Sciatic nerve (tissue), 2 donors: ENCODE measurements at regions not wholly inside any gene's neighbourhood (a gene's known extent, or its start where the extent isn't known, plus 50 kb on each side); places are given as distances from the start of the nearest gene placed in this dataset.

Experiments used
- ATAC-seq: fragments of 200-7000 bp; cut with Tn5 transposase; one replicate; pipeline ENCODE4 v1.9.1; 2020; ENCODE audit warnings: mild to moderate bottlenecking, moderate library complexity
- DNase-seq: peaks from one replicate; pipeline ENCODE4 v3.0.0-alpha.2; 2020; ENCODE audit warnings: low spot score
- intact Hi-C: fragments of 100-400 bp; cut with DNase I; formaldehyde crosslinking; loops from one replicate; pipeline ENCODE4 v1.14.2; 2022
- donor health status: DM: no; HTN: no; CAD: no.
- donor health status: DM: no; HTN: no; CAD: no.

DNA sequence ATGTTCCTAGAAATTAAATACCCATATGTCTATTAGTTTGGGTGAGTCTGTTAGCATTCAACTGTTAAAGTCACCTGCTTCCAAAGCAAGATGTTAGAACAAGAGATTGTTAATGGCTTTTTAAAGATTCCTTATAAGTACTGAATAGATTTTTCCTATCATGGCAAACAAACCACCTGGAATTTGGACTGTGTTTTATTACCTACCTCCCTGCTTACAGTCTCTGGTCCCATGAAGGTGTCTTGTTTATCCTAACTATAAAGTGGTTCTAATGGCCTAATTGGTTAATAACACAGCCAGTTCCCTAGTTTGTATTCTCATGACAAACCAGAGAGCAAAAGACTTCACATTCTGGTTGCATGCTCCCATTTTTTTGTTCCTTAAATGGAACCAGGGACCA is 149.5 kb downstream of the PPP1R2C start:
- DNase-seq (no peak), ATAC-seq (no peak)
- intact Hi-C loops, result no loop called here

DNA sequence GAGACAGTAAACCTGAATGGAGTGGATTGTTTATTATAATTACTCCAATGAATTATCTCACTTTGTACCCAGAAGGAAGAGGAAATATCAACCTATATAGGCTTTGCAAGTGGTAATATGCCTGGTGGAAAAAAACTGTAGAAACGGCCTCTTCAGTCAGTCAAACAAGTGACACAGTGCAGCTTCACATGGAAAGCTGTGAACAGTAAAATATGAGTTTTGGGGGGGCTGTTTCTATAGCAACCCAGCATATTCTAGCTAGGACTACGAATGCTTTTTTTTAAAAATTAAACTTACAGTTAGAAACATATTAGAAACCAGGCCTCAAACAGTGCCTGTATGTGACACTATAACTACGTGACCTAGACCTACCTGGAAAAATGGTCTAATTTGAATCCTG is 150.1 kb downstream of the PPP1R2C start:
- intact Hi-C loops, result no loop called here
- ATAC-seq (no peak), DNase-seq (no peak)

DNA sequence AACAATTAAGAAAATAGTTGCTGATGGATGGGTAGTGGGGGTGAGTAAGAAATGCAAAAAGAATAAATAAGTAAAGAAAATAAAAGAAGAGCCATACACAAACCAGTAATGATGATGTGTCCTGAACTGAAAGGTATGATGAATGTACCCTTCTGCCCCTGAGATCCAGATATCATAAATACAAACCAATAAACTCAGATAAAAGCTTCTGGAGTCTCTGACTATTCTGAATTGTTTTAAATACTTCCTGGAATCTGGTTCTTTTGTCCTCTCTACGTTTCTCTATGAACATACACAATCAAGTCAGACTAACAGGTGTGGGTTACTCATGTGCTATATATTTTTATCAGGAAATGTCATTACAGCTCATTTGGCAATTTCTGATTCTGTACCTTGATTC is 153.4 kb downstream of the PPP1R2C start:
- DNase-seq (no peak), ATAC-seq (no peak)
- intact Hi-C loops, result no loop called here

DNA sequence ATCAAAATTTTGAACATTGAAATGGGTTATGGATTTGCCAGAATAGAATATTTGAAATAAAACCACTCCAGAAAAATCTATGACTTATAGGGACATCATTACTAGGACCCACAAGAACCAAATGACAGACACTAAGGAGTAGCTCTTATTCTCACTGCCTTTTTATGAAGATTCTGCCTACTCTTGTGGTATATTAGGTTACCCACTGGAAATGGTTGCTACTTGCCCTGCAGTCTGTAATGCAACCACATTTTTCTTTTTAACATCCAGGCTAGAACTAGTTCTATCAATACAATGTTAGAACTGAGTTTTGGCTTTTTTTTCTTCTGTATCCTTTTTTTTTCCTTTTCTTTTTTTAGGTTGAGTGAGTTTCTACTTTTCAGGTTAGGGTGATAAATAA is 158.9 kb downstream of the PPP1R2C start:
- DNase-seq, result no peak
- intact Hi-C loops, result no loop called here
- ATAC-seq, result no peak

DNA sequence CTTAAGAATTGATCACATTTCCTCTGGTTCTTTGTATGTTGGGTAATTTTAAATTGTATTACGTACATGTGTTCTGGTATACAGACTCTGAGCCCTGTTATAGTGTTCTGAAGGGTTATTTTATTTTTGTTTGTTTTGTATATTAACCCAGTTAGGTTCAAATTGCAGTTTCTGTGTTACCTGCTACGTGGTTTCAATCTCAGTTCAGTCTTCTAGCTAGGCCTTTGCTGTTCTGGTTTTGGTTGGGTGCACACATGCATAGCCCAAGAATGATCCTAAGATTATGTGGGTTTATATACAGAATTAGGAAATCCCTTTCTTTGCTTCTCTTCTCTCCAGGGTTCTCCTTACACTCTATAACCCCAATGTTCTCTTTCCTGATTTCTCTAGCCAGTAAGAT is 161.0 kb downstream of the PPP1R2C start:
- ATAC-seq (no peak), DNase-seq (no peak)
- intact Hi-C loops, result no loop called here

DNA sequence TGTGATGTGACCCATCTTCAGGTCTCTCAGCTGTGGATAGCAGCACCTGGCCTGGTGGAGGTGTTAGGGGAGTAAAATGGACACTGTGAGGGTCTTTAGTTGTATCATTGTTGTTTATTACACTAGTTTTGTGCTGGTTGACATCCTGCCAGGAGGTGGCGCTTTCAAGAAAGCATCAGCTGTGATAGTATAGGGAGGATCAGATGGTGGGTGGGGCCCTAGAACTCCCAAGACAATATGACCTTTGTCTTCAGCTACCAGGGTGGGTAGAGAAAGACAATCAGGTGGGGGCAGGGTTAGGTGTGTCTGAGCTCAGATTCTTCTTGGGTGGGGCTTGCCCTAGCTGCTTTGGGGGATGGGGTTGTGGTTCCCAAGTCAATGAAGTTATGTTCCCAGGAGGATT is 162.8 kb downstream of the PPP1R2C start:
- DNase-seq, result no peak
- no peak for ATAC-seq
- intact Hi-C loops, result no loop called here

DNA sequence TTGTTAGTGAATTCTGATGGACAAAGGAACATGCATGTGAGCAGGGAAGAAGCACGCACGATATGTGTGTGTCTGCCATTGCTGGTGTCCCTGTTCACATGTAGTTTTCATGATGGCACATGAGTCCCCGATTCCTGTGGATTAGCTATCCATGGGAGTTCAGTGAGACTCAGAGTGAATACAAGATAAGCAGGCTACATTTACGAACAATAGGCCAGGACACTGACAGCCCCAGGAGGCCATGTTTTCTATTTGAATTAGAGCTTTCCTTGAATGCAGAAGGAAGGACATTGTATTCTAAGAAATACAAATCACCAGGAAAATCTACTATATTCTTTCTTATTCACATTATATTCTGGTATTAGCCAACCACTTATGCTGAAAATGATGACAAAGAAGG is 171.4 kb downstream of the PPP1R2C start:
- DNase-seq (no peak), ATAC-seq (no peak)
- intact Hi-C loops, result no loop called here

DNA sequence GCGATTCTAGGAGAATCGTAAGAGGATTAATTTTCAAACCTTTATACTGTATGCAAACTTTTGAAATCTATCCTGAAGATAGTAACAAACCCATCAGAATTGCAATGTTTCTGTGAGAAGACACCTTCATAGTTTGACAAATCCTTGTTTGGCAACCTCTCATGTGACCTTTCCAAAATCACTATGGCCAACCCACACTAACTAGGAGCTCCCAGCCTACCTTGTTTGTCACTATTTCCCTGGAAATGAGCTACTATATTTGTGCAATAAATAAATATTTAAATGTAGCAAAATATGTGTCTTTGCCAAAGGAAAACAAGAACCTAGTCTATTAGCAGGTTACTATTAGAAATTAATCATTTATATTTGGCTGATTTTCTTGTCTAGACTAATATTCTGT is 173.7 kb downstream of the PPP1R2C start:
- ATAC-seq, result no peak
- intact Hi-C loops, result no loop called here
- DNase-seq, result no peak

DNA sequence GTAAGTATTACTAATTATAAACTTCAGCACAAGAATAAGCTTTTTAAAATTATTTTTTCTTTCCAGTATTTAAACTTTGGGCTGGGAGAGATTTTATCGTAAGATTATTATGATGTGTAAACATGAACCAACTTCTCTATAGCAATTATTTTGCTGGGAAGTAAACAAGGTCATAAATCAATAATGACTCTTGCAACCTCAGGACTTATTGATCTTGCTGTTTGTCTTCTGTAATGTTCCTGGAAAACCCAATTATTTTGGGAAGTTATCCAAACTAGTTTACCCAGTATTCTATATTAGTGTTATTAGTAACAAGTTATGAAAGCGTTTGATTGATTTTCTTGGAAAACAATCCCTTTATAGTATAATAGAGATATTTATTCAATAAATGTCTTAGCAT is 174.9 kb downstream of the PPP1R2C start:
- DNase-seq (no peak), ATAC-seq (no peak)
- intact Hi-C loops, result no loop called here

DNA sequence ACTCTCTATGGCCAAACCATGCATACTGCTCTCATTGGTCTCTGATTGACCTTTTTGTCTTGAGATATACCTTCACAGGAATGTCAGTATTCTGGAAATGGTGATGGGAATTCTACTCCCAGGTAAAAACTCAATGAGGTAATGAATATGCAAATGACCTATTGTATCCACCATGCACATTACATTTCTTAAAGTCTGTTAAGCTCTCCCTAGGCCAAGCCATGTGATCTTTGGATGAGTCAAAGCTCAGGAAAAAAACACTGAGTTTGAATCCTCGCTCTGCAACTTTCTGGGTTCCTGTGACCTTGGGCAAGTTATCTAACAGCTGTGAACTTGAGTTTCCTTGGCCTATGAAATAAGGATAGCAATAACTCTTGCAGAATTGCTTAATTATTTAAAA is 175.4 kb downstream of the PPP1R2C start:
- intact Hi-C loops, result no loop called here
- DNase-seq, result no peak
- no peak for ATAC-seq

DNA sequence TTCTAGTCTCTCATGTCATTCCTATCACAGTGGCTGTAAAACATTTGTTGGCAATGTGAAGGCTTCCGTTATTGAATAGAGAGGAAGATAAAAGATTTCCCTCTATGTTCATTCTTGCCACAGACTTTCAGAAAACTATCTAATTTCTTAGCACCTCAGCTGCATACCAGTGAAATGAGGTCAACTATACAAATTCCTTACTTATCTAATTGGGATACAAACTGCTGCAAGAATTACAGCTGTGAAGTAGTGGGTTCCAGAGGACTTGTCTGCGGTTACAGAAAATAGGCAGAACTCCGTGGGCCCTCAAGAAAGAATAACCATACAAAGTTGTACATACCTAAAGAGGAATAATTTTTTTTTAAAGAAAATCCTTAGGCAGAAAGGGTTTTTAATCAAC is 175.8 kb downstream of the PPP1R2C start:
- no peak for ATAC-seq
- intact Hi-C loops, result no loop called here
- no peak for DNase-seq

DNA sequence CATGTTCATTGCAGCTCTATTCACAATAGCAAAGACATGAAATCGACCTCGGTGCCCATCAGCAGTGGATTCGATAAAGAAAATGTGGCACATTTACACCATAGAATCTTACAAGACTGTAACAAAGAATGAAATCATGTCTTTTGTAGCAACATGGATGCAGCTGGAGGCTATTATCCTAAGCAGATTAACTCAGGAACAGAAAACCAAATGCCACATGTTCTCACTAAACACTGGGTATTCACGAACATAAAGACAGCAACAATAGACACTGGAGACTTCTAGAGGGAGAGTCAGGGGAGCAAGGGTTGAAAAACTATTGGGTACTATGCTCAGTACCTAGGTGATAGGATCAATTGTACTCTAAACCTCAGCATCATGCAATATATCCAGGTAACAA is 180.5 kb downstream of the PPP1R2C start:
- intact Hi-C loops, result no loop called here
- DNase-seq (no peak), ATAC-seq (no peak)

DNA sequence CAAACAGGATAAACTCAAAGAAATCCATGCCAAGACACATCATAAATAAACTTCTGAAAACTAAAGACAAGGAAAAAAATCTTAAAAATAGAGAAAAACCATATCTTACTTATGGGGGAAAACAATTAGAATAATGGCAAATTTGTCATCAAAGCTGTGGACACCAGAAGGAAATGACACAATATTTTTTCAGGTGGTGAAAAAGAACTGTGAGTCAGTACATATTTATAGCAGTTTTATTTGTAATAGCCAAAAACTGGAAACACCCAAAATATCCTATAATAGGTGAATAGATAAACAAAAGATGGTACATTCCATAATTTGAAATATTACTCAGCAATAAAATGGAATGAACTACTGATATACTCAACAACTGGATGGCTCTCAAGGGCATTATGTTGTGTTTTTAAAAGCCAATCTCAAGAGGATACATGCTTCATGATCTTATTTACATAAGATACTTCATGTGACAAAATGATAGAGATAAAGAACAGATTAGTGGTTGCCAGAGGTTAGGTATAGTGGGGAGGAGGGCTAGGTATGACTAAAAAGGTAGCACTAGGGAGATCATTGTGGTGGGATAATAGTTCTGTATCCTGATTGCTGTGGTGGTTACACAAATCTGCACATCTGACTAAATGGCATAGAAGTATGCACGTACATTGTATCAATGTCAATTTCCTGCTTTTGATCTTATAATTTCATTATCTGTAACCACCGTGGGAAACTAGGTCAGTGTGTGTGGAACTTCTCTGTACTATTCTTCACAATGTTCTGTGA is 191.9 kb downstream of the PPP1R2C start:
- intact Hi-C loops, result no loop called here
- ATAC-seq, result no peak
- DNase-seq, result no peak

DNA sequence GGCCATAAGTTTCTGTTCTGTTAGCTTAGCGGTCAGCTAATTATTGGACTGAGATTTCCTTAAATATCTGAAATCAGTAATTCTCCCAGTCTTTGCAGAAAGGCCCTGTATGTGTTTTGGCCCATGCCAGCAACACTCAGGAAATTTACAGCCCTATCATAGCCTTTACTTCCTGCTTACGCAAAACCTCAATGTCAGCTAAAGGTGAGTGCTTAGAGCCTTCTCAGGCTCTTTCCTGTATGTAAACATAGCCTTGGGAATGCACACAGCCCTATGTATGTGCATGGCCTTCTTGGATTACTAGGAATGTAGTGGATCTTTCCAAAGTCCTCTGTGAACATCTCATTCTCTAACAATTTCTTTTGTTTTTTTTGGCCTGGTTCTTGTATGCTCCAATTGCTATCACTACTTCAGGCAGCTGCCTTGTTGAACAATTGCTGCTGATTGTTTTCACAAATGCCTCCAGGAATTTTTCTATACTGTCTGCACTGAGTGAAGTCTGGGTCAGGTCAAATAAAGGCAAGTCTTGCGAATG is 200.0 kb downstream of the PPP1R2C start:
- intact Hi-C loops, result no loop called here
- DNase-seq (no peak), ATAC-seq (no peak)

DNA sequence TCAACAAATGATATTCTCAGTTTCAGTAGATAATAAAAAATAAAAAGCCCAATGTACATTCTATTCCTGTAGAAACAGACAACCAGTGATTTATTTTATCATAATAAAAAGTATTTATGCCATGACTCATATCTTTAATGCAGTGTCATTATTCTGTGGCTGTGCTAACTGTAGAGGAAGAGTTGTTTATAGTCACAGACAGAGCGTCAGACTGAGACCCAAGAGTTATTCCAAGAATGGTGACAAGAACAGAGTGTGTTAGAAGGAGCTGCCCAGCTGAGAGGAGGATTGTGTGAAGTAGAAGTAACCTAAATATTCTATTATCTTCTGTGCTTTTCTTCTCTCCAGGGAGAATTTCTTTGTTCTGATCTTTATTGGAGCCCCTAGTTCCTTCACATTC is 210.7 kb downstream of the PPP1R2C start:
- intact Hi-C loops, result no loop called here
- DNase-seq (no peak), ATAC-seq (no peak)

DNA sequence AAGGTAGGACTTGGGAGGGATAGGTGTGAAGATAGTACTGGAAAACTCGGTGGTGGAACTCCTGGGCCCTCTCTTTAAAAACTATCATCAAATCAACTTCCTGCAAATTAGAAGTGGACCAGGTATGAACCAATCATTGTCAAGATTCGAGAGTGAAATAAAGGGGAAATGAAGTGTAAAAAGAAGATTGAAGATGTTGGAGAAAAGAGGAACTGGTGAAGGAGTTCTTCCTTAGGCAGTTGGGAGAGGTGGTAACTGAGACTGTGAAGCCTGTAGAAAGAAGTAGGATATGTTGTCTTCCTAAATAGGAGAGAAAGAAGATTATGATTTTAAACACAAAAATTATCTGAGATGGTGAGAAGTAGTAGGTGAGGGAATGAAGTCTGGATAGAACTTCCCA is 212.2 kb downstream of the PPP1R2C start:
- ATAC-seq, result no peak
- DNase-seq, result no peak
- intact Hi-C loops, result no loop called here

DNA sequence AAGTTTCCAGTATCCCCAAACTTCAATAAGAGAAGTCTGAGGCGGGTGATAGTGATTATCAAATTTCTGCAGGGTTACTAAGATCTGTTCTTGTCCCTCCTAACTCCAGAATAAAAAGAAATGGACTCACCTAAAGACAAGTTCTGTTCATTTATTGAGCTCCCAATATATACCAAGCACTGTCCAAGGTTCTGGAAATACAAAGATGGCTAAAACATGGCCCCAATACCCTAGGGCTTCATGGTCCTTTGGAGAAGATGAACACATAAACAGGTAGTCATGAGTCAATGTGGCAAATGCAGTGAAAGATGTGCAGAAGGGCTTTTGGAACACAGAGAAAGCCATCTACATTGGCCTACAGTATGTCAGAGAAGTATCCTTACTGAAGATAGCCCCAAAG is 231.2 kb downstream of the PPP1R2C start:
- DNase-seq, result no peak
- intact Hi-C loops, result no loop called here
- ATAC-seq, result no peak

DNA sequence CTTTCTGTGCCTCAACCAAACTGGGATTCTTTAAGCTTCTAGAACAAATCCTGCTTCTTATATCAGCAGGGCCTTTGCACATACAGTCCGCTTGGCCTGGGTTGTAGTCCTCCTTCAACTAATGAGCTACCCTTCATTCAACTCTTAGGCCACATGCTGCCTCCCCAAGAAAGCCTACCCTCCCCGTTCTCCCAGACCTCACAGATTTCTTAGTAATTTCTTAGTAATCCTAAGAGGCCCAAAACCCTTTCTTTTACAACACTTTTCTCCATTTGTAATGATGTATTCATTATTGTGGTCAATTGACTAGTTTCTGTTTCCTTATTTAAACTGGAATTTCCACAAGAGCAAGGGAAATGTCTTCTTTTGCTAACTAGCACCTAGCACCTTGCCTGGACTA is 233.1 kb downstream of the PPP1R2C start:
- no peak for ATAC-seq
- intact Hi-C loops, result no loop called here

DNA sequence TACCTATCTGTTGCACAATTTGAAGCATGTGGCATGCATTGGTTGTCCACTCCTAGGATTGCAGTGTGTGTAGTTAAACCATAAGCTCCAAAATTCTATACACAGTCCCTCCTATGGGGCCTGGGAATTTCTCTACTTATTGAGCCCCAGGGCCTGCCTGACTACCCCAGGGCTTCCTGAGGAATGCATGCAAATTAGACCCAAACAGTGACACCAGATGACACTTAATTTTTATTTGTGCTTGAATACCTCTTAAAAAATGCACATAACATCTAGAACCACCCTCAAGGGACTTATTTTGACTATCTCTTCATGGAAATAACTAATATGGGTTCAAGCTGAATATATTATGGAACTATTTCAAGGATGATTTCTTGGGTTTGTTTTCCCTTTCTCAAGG is 236.4 kb downstream of the PPP1R2C start:
- no peak for DNase-seq
- no peak for ATAC-seq
- intact Hi-C loops, result no loop called here

More for the DNA sequence above, 233.1 kb downstream of the PPP1R2C start:
- DNase-seq, result no peak

DNA sequence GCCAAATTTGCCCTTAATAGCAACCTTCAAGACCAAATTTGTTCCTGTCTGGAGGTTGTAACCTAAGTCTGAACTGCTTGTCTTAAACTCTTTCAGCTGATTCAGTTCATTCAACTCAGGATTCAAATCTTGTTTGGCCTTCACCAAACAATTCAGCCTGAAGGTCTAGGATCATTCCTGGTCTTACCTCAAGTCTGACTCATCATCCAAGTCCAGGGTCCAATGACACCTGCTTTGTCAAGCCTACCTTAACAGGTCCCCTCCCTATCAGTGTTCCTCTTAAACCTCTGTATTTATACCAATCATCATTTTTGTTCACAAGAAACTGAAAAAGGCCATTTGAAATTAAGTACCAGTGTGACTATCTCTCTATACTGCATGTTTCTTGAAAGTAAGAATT is 237.8 kb downstream of the PPP1R2C start:
- DNase-seq (no peak), ATAC-seq (no peak)
- intact Hi-C loops, result no loop called here

DNA sequence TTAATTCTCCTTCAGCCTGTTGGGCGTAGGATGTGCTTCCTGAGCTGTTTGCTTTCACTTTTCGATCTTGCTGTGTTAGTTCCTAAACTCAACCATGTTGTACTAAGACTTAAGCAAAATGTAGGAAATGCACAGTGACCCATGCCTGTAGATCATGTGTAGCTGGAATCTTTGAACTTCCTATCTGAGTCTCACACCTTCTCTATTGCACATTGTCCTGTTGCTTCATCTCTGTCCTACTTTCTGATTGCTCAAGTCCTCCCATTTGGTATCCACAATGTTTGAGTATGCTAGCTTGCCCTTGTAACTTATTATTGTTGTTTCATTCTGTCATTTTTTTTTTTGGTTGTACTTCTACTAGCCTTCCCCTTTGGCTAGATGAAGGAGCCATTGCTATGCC is 239.6 kb downstream of the PPP1R2C start:
- intact Hi-C loops, result no loop called here
- no peak for DNase-seq
- ATAC-seq, result no peak
